ENCODE measurements at regions not wholly inside any gene's neighbourhood (a gene's known extent, or its start where the extent isn't known, plus 50 kb on each side); places are given as distances from the start of the nearest gene placed in this dataset.
A peak's percentile ranks its signal among the peaks of the same experiment; 100 is the strongest.

GRCh38 chr2:22143840-22144239, 1020.1 kb downstream of the TDRD15 start:
- Mint-ChIP-seq H3K4me1 (peaks cover 19% of the 10 kb centered on the region), H3K4me3 (no peak overlapping the region; the same call in 1 of the 2 replicates), H3K27ac (peak overlapping the region; percentile 87), H3K27me3 (ENCODE audit: low read depth) (no peaks in the 10 kb centered on the region; the same call in 1 of the 2 replicates), H3K9me3 (peaks cover 31% of the 10 kb centered on the region), H3K36me3 (peaks cover 20% of the 10 kb centered on the region)
- peak; percentile 99 for ATAC-seq
- ChIA-PET POLR2A (no interaction called here), CTCF (no interaction called here)
- DNase-seq (ENCODE audit: low spot score), result no peak
- no peak for TF ChIP-seq ELF4 (CRISPR knock-in tag; IDR thresholded peaks at IDR 0.05; ENCODE audit: low read depth)
- no peak for TF ChIP-seq CDX4 (CRISPR knock-in tag; IDR thresholded peaks at IDR 0.05; ENCODE audit: borderline replicate concordance)
- no peak for TF ChIP-seq IRF2 (CRISPR knock-in tag; IDR thresholded peaks at IDR 0.05; ENCODE audit: borderline replicate concordance, low read depth)
- TF ChIP-seq GTF2I (CRISPR knock-in tag; conservative IDR thresholded peaks at IDR 0.05), result no peak
- TF ChIP-seq, protein P1, sequence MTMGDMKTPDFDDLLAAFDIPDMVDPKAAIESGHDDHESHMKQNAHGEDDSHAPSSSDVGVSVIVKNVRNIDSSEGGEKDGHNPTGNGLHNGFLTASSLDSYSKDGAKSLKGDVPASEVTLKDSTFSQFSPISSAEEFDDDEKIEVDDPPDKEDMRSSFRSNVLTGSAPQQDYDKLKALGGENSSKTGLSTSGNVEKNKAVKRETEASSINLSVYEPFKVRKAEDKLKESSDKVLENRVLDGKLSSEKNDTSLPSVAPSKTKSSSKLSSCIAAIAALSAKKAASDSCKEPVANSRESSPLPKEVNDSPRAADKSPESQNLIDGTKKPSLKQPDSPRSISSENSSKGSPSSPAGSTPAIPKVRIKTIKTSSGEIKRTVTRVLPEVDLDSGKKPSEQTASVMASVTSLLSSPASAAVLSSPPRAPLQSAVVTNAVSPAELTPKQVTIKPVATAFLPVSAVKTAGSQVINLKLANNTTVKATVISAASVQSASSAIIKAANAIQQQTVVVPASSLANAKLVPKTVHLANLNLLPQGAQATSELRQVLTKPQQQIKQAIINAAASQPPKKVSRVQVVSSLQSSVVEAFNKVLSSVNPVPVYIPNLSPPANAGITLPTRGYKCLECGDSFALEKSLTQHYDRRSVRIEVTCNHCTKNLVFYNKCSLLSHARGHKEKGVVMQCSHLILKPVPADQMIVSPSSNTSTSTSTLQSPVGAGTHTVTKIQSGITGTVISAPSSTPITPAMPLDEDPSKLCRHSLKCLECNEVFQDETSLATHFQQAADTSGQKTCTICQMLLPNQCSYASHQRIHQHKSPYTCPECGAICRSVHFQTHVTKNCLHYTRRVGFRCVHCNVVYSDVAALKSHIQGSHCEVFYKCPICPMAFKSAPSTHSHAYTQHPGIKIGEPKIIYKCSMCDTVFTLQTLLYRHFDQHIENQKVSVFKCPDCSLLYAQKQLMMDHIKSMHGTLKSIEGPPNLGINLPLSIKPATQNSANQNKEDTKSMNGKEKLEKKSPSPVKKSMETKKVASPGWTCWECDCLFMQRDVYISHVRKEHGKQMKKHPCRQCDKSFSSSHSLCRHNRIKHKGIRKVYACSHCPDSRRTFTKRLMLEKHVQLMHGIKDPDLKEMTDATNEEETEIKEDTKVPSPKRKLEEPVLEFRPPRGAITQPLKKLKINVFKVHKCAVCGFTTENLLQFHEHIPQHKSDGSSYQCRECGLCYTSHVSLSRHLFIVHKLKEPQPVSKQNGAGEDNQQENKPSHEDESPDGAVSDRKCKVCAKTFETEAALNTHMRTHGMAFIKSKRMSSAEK (CRISPR knock-in tag; IDR thresholded peaks at IDR 0.05; ENCODE audit: borderline replicate concordance), result no peak
- TF ChIP-seq HMGA2 (CRISPR knock-in tag; IDR thresholded peaks at IDR 0.05), result no peak
- TF ChIP-seq TCF7 (CRISPR knock-in tag; IDR thresholded peaks at IDR 0.05; ENCODE audit: low read depth), result no peak
- no peak for TF ChIP-seq SP1 (CRISPR knock-in tag; conservative IDR thresholded peaks at IDR 0.05)
- TF ChIP-seq ATF6 (CRISPR knock-in tag; IDR thresholded peaks at IDR 0.05), result no peak
- TF ChIP-seq, protein P2, sequence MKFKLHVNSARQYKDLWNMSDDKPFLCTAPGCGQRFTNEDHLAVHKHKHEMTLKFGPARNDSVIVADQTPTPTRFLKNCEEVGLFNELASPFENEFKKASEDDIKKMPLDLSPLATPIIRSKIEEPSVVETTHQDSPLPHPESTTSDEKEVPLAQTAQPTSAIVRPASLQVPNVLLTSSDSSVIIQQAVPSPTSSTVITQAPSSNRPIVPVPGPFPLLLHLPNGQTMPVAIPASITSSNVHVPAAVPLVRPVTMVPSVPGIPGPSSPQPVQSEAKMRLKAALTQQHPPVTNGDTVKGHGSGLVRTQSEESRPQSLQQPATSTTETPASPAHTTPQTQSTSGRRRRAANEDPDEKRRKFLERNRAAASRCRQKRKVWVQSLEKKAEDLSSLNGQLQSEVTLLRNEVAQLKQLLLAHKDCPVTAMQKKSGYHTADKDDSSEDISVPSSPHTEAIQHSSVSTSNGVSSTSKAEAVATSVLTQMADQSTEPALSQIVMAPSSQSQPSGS (CRISPR knock-in tag; IDR thresholded peaks at IDR 0.05; ENCODE audit: borderline replicate concordance, low read depth), result no peak
- no peak for TF ChIP-seq ZNF425 (CRISPR knock-in tag; conservative IDR thresholded peaks at IDR 0.05)
- TF ChIP-seq FOXK1 (CRISPR knock-in tag; IDR thresholded peaks at IDR 0.05), result peak; percentile 39; the same call in 1 of the 2 replicates
- no peak for TF ChIP-seq NR2C2 (CRISPR knock-in tag; IDR thresholded peaks at IDR 0.05)
- TF ChIP-seq, protein P3, sequence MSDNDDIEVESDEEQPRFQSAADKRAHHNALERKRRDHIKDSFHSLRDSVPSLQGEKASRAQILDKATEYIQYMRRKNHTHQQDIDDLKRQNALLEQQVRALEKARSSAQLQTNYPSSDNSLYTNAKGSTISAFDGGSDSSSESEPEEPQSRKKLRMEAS (CRISPR knock-in tag; IDR thresholded peaks at IDR 0.05), result no peak
- no peak for TF ChIP-seq E2F5 (CRISPR knock-in tag; IDR thresholded peaks at IDR 0.05)
- no peak for TF ChIP-seq CBFB (CRISPR knock-in tag; IDR thresholded peaks at IDR 0.05; ENCODE audit: low read depth)
- TF ChIP-seq, protein P4, sequence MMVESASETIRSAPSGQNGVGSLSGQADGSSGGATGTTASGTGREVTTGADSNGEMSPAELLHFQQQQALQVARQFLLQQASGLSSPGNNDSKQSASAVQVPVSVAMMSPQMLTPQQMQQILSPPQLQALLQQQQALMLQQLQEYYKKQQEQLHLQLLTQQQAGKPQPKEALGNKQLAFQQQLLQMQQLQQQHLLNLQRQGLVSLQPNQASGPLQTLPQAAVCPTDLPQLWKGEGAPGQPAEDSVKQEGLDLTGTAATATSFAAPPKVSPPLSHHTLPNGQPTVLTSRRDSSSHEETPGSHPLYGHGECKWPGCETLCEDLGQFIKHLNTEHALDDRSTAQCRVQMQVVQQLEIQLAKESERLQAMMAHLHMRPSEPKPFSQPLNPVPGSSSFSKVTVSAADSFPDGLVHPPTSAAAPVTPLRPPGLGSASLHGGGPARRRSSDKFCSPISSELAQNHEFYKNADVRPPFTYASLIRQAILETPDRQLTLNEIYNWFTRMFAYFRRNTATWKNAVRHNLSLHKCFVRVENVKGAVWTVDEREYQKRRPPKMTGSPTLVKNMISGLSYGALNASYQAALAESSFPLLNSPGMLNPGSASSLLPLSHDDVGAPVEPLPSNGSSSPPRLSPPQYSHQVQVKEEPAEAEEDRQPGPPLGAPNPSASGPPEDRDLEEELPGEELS (CRISPR knock-in tag; IDR thresholded peaks at IDR 0.05), result no peak; the same call in 1 of the 2 replicates
- no peak for TF ChIP-seq USF2 (CRISPR knock-in tag; IDR thresholded peaks at IDR 0.05)
- TF ChIP-seq ZNF138 (CRISPR knock-in tag; conservative IDR thresholded peaks at IDR 0.05), result no peak
- no peak for TF ChIP-seq NFATC4 (CRISPR knock-in tag; IDR thresholded peaks at IDR 0.05)
- peak; percentile 51; the same call in 1 of the 2 replicates for TF ChIP-seq ETV6 (CRISPR knock-in tag; IDR thresholded peaks at IDR 0.05)
- no peak for TF ChIP-seq GRHL2 (CRISPR knock-in tag; IDR thresholded peaks at IDR 0.05; ENCODE audit: insufficient replicate concordance, severe bottlenecking)

All from WTC11 (cell line).